ENCODE measurements at regions not wholly inside any gene's neighbourhood (a gene's known extent, or its start where the extent isn't known, plus 50 kb on each side); places are given as distances from the start of the nearest gene placed in this dataset.

DNA sequence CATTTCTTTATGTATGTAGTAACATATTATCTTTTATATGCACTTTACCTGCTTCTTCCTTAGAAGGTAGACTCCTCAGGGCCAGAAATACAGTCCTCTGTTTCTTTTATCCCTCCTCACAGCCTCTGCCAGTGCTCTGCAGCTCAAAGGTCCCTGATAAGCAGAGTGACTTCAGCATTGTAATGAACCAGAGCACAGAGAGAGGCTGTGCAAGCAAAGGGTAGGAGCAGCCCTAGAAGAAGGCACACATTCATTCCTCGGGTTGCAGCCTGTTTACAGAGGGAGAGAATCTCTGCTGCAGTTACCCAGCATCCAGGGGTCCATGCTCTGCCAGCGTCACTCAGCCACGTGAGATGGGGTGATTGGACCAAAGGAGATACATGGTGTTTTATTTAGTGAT lies 101.1 kb downstream of the RHOU start:
- TF ChIP-seq, protein P1, sequence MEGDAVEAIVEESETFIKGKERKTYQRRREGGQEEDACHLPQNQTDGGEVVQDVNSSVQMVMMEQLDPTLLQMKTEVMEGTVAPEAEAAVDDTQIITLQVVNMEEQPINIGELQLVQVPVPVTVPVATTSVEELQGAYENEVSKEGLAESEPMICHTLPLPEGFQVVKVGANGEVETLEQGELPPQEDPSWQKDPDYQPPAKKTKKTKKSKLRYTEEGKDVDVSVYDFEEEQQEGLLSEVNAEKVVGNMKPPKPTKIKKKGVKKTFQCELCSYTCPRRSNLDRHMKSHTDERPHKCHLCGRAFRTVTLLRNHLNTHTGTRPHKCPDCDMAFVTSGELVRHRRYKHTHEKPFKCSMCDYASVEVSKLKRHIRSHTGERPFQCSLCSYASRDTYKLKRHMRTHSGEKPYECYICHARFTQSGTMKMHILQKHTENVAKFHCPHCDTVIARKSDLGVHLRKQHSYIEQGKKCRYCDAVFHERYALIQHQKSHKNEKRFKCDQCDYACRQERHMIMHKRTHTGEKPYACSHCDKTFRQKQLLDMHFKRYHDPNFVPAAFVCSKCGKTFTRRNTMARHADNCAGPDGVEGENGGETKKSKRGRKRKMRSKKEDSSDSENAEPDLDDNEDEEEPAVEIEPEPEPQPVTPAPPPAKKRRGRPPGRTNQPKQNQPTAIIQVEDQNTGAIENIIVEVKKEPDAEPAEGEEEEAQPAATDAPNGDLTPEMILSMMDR (IDR thresholded peaks at IDR 0.05; ENCODE audit: low read depth, low read length, missing input control) = no peak
- TF ChIP-seq FOXA1 (IDR thresholded peaks at IDR 0.05) = no peak
- peak; percentile 21 for TF ChIP-seq SP1 (IDR thresholded peaks at IDR 0.05)
- no peak for TF ChIP-seq GABPA (IDR thresholded peaks at IDR 0.05 in 1 of 2, conservative IDR thresholded peaks at IDR 0.05 in 1 of 2)
- TF ChIP-seq, protein P2, sequence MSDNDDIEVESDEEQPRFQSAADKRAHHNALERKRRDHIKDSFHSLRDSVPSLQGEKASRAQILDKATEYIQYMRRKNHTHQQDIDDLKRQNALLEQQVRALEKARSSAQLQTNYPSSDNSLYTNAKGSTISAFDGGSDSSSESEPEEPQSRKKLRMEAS (IDR thresholded peaks at IDR 0.05) = no peak
- no peak for TF ChIP-seq EGR1 (IDR thresholded peaks at IDR 0.05; ENCODE audit: low read depth in 2 of 2)
- TF ChIP-seq NR2F2 (IDR thresholded peaks at IDR 0.05) = no peak

All from liver (tissue), 3 donors.